Activated CD4-positive, alpha-beta memory T cell treated with anti-CD3 and anti-CD28 coated beads for 36 hours (primary cell): ENCODE measurements at regions not wholly inside any gene's neighbourhood (a gene's known extent, or its start where the extent isn't known, plus 50 kb on each side); places are given as distances from the start of the nearest gene placed in this dataset.
A peak's percentile ranks its signal among the peaks of the same experiment; 100 is the strongest.
"Not testable (repeated sequence)": the region's sequence is repeated elsewhere in the genome, so short reads cannot be mapped to it uniquely, and the experiment has no call there.

Source experiments
- CTCF ChIA-PET: fragments of 350-600 bp; sonication (Branson Sonifier 250); formaldehyde crosslinking; loops from one replicate; lab custom pipeline; 2021; ENCODE audit warnings: antibody characterized with exemption, inconsistent platforms; lab: Charles Lee
- POLR2A ChIA-PET: fragments of 350-600 bp; sonication (Branson Sonifier 250); formaldehyde crosslinking; loops from one replicate; lab custom pipeline; 2021; ENCODE audit warnings: antibody characterized with exemption; lab: Charles Lee
- DNase-seq: peaks from one replicate; pipeline ENCODE4 v3.0.0-alpha.2; 2020
- H3K27ac Mint-ChIP-seq: one replicate; pipeline ENCODE4 v1.8.0; 2021; ENCODE audit warnings: mixed read lengths
- H3K27me3 Mint-ChIP-seq: one replicate; pipeline ENCODE4 v1.8.0; 2021; ENCODE audit warnings: mixed read lengths
- H3K36me3 Mint-ChIP-seq: one replicate; pipeline ENCODE4 v1.8.0; 2021; ENCODE audit warnings: mixed read lengths
- H3K4me1 Mint-ChIP-seq: one replicate; pipeline ENCODE4 v1.8.0; 2021; ENCODE audit warnings: low read depth, mixed read lengths
- H3K4me3 Mint-ChIP-seq: one replicate; pipeline ENCODE4 v1.8.0; 2021; ENCODE audit warnings: mild to moderate bottlenecking, mixed read lengths
- H3K9me3 Mint-ChIP-seq: one replicate; pipeline ENCODE4 v1.8.0; 2021; ENCODE audit warnings: mixed read lengths
- intact Hi-C: fragments of 100-400 bp; cut with micrococcal nuclease; formaldehyde crosslinking; loops from one replicate; pipeline ENCODE4 v1.15.1; 2023

DNA sequence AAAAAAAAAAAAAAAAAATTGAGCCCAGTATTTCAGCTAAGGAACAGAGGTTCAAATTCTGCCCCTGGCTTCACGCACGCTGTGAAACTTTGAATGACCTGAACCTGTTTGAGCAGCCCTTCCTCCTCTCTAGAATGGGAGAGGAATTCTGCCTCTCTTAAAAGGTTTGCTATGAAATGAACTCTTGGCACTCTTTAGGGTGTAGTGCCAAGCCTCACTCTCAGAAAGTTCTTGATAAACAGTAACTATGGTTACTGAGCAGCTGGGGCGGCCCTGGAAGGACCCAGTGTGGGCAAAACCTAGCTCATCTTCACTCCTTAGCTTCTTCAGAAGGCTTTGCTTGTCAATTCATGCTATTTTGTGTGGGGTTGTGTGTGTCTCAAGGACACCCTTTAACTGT is 73.7 kb downstream of the GEMIN8 start:
- ChIA-PET CTCF (no interaction called here), POLR2A (no interaction called here)
- Mint-ChIP-seq H3K36me3 (no peaks in the 10 kb centered on the region), H3K4me3 (no peak overlapping the region), H3K27ac (no peak overlapping the region), H3K27me3 (peaks cover 2% of the 10 kb centered on the region), H3K4me1 (peaks cover 6% of the 10 kb centered on the region), H3K9me3 (no peaks in the 10 kb centered on the region)
- no peak for DNase-seq
- intact Hi-C loops: no loop called here

DNA sequence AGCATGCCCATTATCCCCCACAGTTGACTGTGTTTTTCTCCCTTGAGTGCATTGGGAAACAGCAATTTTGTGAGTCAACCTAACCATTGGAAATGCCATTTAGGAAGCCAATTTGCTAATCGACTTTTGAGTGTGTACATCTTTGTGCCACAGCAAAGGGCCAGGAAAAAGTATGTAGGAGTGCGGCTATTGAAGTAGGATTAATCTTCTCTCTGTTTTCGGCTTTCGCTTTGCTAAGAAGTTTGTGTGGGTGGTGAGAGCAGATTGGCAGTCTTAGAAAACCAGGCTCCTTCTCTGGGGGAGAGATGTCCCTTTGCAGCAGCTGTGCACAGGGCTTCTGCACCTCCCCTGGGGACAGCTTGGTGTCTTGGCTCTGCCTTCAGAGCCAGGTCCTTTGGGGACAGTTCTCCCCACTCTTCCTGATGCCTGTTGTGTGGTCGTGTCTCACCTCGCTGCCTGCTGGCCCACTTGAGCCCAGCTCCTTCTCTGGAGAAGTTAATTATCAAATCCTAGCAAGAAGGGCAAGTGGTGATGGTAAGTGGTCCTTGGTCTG is 74.5 kb downstream of the GEMIN8 start:
- Mint-ChIP-seq H3K36me3 (no peaks in the 10 kb centered on the region), H3K27me3 (peaks cover 2% of the 10 kb centered on the region), H3K4me1 (peaks cover 6% of the 10 kb centered on the region), H3K4me3 (no peak overlapping the region), H3K27ac (no peak overlapping the region), H3K9me3 (no peaks in the 10 kb centered on the region)
- no peak for DNase-seq
- ChIA-PET POLR2A (no interaction called here), CTCF (no interaction called here)
- intact Hi-C loops: no loop called here

DNA sequence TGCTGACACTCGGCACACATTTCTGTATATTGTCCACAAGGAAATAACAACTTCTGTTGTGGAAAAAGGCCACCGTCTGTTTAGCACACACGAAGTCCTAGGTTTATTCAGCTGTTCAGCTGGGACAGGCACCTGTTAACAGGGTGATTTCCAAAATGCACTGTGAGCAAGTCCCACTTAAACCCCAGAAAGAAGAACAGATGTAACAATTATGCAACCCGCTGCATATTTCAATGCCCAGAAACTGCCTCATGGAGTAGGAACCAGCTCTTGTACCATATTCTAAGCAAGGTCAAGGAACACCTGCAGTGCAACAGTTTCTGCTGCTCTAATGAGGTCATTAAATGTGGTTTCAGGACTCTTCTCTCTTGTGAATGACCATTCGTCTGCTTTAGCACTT is 77.1 kb downstream of the GEMIN8 start:
- no peak for DNase-seq
- ChIA-PET CTCF (no interaction called here), POLR2A (no interaction called here)
- Mint-ChIP-seq H3K27me3 (peaks cover 2% of the 10 kb centered on the region), H3K36me3 (no peaks in the 10 kb centered on the region), H3K4me1 (peaks cover 6% of the 10 kb centered on the region), H3K9me3 (no peaks in the 10 kb centered on the region), H3K4me3 (no peak overlapping the region), H3K27ac (no peak overlapping the region)
- intact Hi-C loops: no loop called here

DNA sequence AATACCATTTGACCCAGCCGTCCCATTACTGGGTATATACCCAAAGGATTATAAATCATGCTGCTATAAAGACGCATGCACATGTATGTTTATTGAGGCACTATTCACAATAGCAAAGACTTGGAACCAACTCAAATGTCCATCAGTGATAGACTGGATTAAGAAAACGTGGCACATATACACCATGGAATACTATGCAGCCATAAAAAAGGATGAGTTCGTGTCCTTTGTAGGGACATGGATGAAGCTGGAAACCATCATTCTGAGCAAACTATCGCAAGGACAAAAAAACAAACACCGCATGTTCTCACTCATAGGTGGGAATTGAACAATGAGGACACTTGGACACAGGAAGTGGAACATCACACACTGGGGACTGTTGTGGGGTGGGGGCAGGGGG is 83.5 kb downstream of the GEMIN8 start:
- H3K4me3 Mint-ChIP-seq, intact Hi-C loops, H3K36me3 Mint-ChIP-seq, POLR2A ChIA-PET, DNase-seq, H3K27me3 Mint-ChIP-seq, CTCF ChIA-PET, H3K27ac Mint-ChIP-seq, H3K9me3 Mint-ChIP-seq, H3K4me1 Mint-ChIP-seq: not testable (repeated sequence)

- H3K4me3 Mint-ChIP-seq, POLR2A ChIA-PET, intact Hi-C loops, H3K9me3 Mint-ChIP-seq, DNase-seq, H3K36me3 Mint-ChIP-seq, CTCF ChIA-PET, H3K27ac Mint-ChIP-seq, H3K27me3 Mint-ChIP-seq, H3K4me1 Mint-ChIP-seq: not testable (repeated sequence)
These were observed 83.9 kb downstream of the GEMIN8 start for GRCh38 chrX:13945787-13946186.

DNA sequence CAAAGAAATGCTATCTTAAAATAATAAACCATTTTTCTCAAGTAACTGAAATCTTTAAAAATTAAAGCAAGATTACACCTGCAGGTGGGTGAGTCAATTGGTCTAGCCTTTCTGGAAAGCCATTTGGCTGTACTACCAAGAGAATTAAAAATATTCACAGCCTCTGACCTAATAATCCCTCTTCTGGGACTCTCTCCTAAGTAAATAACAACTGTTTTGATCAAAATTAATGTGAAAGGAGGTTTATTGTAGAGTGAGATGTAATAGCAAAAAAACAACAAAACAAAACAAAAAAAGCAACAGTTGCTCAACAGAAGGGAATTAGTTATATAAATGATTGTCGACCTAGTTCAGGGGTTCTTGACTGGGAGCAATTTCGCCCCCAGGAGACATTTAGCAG is 89.0 kb downstream of the GEMIN8 start:
- CTCF ChIA-PET: no interaction called here
- H3K36me3 Mint-ChIP-seq: no peaks in the 10 kb centered on the region

GRCh38 chrX:13939741-13940597 is 89.7 kb downstream of the GEMIN8 start:
- ChIA-PET POLR2A (no interaction called here), CTCF (no interaction called here)
- H3K9me3 Mint-ChIP-seq: no peaks in the 10 kb centered on the region
- H3K27me3 Mint-ChIP-seq: peaks cover 21% of the 10 kb centered on the region
- intact Hi-C loops: no loop called here
- H3K27ac Mint-ChIP-seq: no peak overlapping the region
- H3K4me3 Mint-ChIP-seq: no peak overlapping the region
- H3K4me1 Mint-ChIP-seq: peaks cover 2% of the 10 kb centered on the region
- DNase-seq: no peak
- H3K36me3 Mint-ChIP-seq: no peaks in the 10 kb centered on the region

More for the DNA sequence above, 89.0 kb downstream of the GEMIN8 start:
- Mint-ChIP-seq H3K27ac (no peak overlapping the region), H3K4me1 (peaks cover 2% of the 10 kb centered on the region), H3K9me3 (no peaks in the 10 kb centered on the region), H3K27me3 (peaks cover 21% of the 10 kb centered on the region), H3K4me3 (no peak overlapping the region)
- intact Hi-C loops: no loop called here
- no peak for DNase-seq
- POLR2A ChIA-PET: no interaction called here

DNA sequence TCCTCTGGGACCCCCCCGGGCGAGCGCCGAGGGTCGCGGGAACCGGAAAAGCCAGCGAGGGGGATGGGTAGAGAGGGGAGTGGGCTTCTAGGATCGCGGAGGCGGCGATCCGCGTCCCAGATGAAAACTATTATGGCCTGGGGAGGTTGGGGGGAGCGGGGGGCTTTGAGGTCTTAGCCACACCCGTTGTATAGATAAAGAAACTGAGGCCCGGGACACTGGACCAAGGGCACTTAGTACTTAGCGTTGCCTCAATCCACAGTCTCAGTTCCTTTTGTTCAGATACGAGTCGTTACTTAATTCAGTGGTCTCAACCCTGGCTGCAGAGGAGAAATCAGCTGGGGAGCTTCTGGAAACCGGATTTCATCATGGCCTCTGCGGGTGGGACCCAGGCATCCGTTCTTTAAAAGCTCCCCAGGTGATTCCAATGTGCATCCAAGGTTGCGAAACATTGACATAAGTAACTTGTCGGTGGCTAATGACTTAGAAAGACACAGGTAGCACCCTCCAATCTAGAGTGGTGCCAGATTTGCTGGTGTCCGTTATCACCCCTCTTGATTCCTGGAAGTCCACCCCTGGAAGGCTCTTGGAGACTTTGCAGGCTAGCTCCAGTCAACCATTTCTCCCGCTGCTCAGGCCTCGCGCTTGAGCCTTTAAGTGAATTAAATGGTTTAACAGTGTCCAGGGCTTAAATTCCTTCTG is 90.7 kb downstream of the GEMIN8 start:
- no peaks in the 10 kb centered on the region for H3K9me3 Mint-ChIP-seq
- H3K27ac Mint-ChIP-seq: no peak overlapping the region
- H3K4me1 Mint-ChIP-seq: peaks cover 2% of the 10 kb centered on the region
- H3K36me3 Mint-ChIP-seq: no peaks in the 10 kb centered on the region
- CTCF ChIA-PET: no interaction called here
- POLR2A ChIA-PET: no interaction called here
- DNase-seq: no peak
- intact Hi-C loops: no loop called here
- peaks cover 21% of the 10 kb centered on the region for H3K27me3 Mint-ChIP-seq
- no peak overlapping the region for H3K4me3 Mint-ChIP-seq

GRCh38 chrX:13938051-13938828 is 91.5 kb downstream of the GEMIN8 start:
- no peaks in the 10 kb centered on the region for H3K9me3 Mint-ChIP-seq
- H3K4me1 Mint-ChIP-seq: peaks cover 2% of the 10 kb centered on the region
- H3K27ac Mint-ChIP-seq: no peak overlapping the region
- ChIA-PET POLR2A (no interaction called here), CTCF (no interaction called here)
- no peaks in the 10 kb centered on the region for H3K36me3 Mint-ChIP-seq
- peak overlapping the region; percentile 35 for H3K4me3 Mint-ChIP-seq
- H3K27me3 Mint-ChIP-seq: peaks cover 21% of the 10 kb centered on the region
- no peak for DNase-seq
- intact Hi-C loops: no loop called here

GRCh38 chrX:13937370-13938050 is 92.2 kb downstream of the GEMIN8 start:
- DNase-seq: no peak

GRCh38 chrX:13936521-13937225 is 93.0 kb downstream of the GEMIN8 start:
- Mint-ChIP-seq H3K27ac (no peak overlapping the region), H3K4me1 (peaks cover 2% of the 10 kb centered on the region), H3K27me3 (peaks cover 21% of the 10 kb centered on the region), H3K4me3 (no peak overlapping the region), H3K9me3 (no peaks in the 10 kb centered on the region), H3K36me3 (no peaks in the 10 kb centered on the region)
- CTCF ChIA-PET: no interaction called here
- no peak for DNase-seq
- intact Hi-C loops: no loop called here
- POLR2A ChIA-PET: no interaction called here

More at GRCh38 chrX:13937370-13938050, 92.2 kb downstream of the GEMIN8 start:
- H3K36me3 Mint-ChIP-seq: no peaks in the 10 kb centered on the region
- intact Hi-C loops: no loop called here
- ChIA-PET CTCF (no interaction called here), POLR2A (no interaction called here)
- peaks cover 21% of the 10 kb centered on the region for H3K27me3 Mint-ChIP-seq
- H3K4me1 Mint-ChIP-seq: peaks cover 2% of the 10 kb centered on the region
- peak overlapping the region; percentile 35 for H3K4me3 Mint-ChIP-seq
- no peaks in the 10 kb centered on the region for H3K9me3 Mint-ChIP-seq
- H3K27ac Mint-ChIP-seq: no peak overlapping the region
